Keratinocyte (primary cell): ENCODE measurements at regions not wholly inside any gene's neighbourhood (a gene's known extent, or its start where the extent isn't known, plus 50 kb on each side); places are given as distances from the start of the nearest gene placed in this dataset.

Source experiments
- DNase-seq: peaks from one replicate; pipeline ENCODE4 v3.0.0-alpha.2; 2011; ENCODE audit warnings: low read depth, missing footprints, low spot score
- FAIRE-seq: peaks from 2 replicates; lab custom pipeline; 2011; peaks lifted over from hg19 to GRCh38; lab: Jason Lieb, UNC
- H2AFZ ChIP-seq: 2 replicates; pipeline ENCODE4 v1.6.0; 2012; ENCODE audit warnings: low read length, control low read depth, inconsistent platforms; ENCODE audit not compliant: control insufficient read depth
- H3K27ac ChIP-seq: 2 replicates; pipeline ENCODE4 v1.5.1; 2011; ENCODE audit warnings: low read length; ENCODE audit not compliant: control insufficient read depth, insufficient read depth
- H3K27me3 ChIP-seq: 3 replicates; pipeline ENCODE4 v1.6.0; 2011; ENCODE audit warnings: low read length; ENCODE audit not compliant: control insufficient read depth, insufficient read depth; ENCODE audit errors: extremely low read depth
- H3K36me3 ChIP-seq, 2 experiments: 2 replicates in 1 of 2; 3 replicates in 1 of 2; pipeline ENCODE4 v1.5.1; 2011; ENCODE audit warnings: low read length in 2 of 2, mild to moderate bottlenecking in 1 of 2; ENCODE audit not compliant: control insufficient read depth in 2 of 2, insufficient read depth in 2 of 2; ENCODE audit errors: extremely low read depth in 1 of 2
- H3K4me1 ChIP-seq: 3 replicates; pipeline ENCODE4 v1.5.1; 2011; ENCODE audit warnings: low read length; ENCODE audit not compliant: control insufficient read depth, insufficient read depth; ENCODE audit errors: extremely low read depth
- H3K4me2 ChIP-seq: 3 replicates; pipeline ENCODE4 v1.6.0; 2011; ENCODE audit warnings: low read depth, low read length; ENCODE audit not compliant: control insufficient read depth, insufficient read depth; ENCODE audit errors: extremely low read depth
- H3K4me3 ChIP-seq, 3 experiments: fragments of 200-600 bp in 1 of 3; sonication (generic) in 1 of 3; 2 replicates in 2 of 3; 3 replicates in 1 of 3; pipeline ENCODE4 v1.5.1; 2011 to 2016; ENCODE audit warnings: low read length in 3 of 3, mild to moderate bottlenecking in 3 of 3, control low read depth in 2 of 3, inconsistent platforms in 1 of 3, low read depth in 1 of 3, mixed read lengths in 1 of 3, mixed run types in 1 of 3, moderate library complexity in 1 of 3; ENCODE audit not compliant: control insufficient read depth in 2 of 3, insufficient read depth in 2 of 3; ENCODE audit errors: extremely low read depth in 1 of 3
- H3K79me2 ChIP-seq: 2 replicates; pipeline ENCODE4 v1.6.0; 2012; ENCODE audit warnings: low read length; ENCODE audit not compliant: control insufficient read depth, insufficient read depth
- H3K9ac ChIP-seq: 3 replicates; pipeline ENCODE4 v1.6.0; 2011; ENCODE audit warnings: low read length; ENCODE audit not compliant: control insufficient read depth, insufficient read depth; ENCODE audit errors: extremely low read depth
- H3K9me1 ChIP-seq: 3 replicates; pipeline ENCODE4 v1.6.0; 2011; ENCODE audit warnings: low read length; ENCODE audit not compliant: control insufficient read depth, insufficient read depth; ENCODE audit errors: extremely low read depth
- H3K9me3 ChIP-seq: 2 replicates; pipeline ENCODE4 v1.5.1; 2012; ENCODE audit warnings: low read depth, low read length; ENCODE audit not compliant: control insufficient read depth
- H4K20me1 ChIP-seq: 3 replicates; pipeline ENCODE4 v1.6.0; 2011; ENCODE audit warnings: low read length; ENCODE audit not compliant: control insufficient read depth, insufficient read depth; ENCODE audit errors: extremely low read depth
- EZH2 ChIP-seq: IDR thresholded peaks from one replicate; pipeline ENCODE4 v1.6.1; 2012; ENCODE audit warnings: inconsistent platforms, mild to moderate bottlenecking, low read length, moderate library complexity
- dilution Hi-C: fragments of 300-500 bp; cut with MboI; formaldehyde crosslinking; loops from one replicate; pipeline ENCODE4 v1.7.0; 2020; ENCODE audit warnings: low sequenced_read_pairs; ENCODE audit not compliant: extremely low pct_ligation_motif_present
- TF ChIP-seq, protein P1 (sequence below), 3 experiments: IDR thresholded peaks in 1 of 3; conservative IDR thresholded peaks in 1 of 3; optimal IDR thresholded peaks in 1 of 3; 2 replicates in 2 of 3; 3 replicates in 1 of 3; pipeline versions ENCODE3 to v1.5.1; 2011; ENCODE audit warnings: low read length in 3 of 3, mild to moderate bottlenecking in 3 of 3, moderate library complexity in 2 of 3, control low read depth in 1 of 3, inconsistent platforms in 1 of 3; ENCODE audit not compliant: insufficient read depth in 2 of 3; ENCODE audit errors: extremely low read depth in 1 of 3

DNA sequence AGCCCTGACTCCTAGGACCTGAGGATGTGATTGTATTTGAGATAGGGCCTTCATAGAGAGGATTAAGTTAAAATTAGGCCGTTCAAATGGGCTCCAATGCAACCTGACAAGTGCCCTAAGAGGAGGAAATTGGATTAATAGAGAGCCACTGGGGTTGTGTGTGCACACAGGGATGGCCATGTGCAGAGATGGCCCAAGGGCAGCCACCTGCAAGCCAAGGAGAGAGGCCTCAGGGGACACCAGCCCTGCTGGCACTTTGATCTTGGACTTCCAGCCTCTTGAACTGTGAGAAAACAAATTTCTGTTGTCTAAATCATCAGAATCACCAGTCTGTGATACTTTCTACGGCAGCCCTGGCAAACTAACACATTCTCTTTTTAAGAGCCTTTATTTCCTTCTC is 598.8 kb downstream of the UTRN start:
- no peaks in the 10 kb centered on the region for H3K9me3 ChIP-seq
- H4K20me1 ChIP-seq, result no peaks in the 10 kb centered on the region
- TF ChIP-seq, protein P1, sequence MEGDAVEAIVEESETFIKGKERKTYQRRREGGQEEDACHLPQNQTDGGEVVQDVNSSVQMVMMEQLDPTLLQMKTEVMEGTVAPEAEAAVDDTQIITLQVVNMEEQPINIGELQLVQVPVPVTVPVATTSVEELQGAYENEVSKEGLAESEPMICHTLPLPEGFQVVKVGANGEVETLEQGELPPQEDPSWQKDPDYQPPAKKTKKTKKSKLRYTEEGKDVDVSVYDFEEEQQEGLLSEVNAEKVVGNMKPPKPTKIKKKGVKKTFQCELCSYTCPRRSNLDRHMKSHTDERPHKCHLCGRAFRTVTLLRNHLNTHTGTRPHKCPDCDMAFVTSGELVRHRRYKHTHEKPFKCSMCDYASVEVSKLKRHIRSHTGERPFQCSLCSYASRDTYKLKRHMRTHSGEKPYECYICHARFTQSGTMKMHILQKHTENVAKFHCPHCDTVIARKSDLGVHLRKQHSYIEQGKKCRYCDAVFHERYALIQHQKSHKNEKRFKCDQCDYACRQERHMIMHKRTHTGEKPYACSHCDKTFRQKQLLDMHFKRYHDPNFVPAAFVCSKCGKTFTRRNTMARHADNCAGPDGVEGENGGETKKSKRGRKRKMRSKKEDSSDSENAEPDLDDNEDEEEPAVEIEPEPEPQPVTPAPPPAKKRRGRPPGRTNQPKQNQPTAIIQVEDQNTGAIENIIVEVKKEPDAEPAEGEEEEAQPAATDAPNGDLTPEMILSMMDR (optimal IDR thresholded peaks at IDR 0.05 in 1 of 3, IDR thresholded peaks at IDR 0.05 in 1 of 3, conservative IDR thresholded peaks at IDR 0.05 in 1 of 3; ENCODE audit: extremely low read depth in 1 of 3, insufficient read depth in 2 of 3, low read length in 3 of 3), result no peak
- TF ChIP-seq EZH2, result no peak
- no peak overlapping the region for H3K4me3 ChIP-seq
- H3K4me2 ChIP-seq, result no peak overlapping the region
- H2AFZ ChIP-seq, result no peak overlapping the region
- H3K4me1 ChIP-seq, result no peaks in the 10 kb centered on the region
- DNase-seq (no peak), FAIRE-seq (no peak)
- H3K79me2 ChIP-seq, result no peaks in the 10 kb centered on the region
- no peaks in the 10 kb centered on the region for H3K9me1 ChIP-seq
- H3K27ac ChIP-seq, result no peak overlapping the region
- no peak overlapping the region for H3K9ac ChIP-seq
- no peaks in the 10 kb centered on the region for H3K27me3 ChIP-seq
- no peaks in the 10 kb centered on the region for H3K36me3 ChIP-seq
- dilution Hi-C loops, result no loop called here

GRCh38 chr6:144885817-144886216 is 600.7 kb downstream of the UTRN start:
- no peak for TF ChIP-seq EZH2
- TF ChIP-seq, protein P1 (optimal IDR thresholded peaks at IDR 0.05 in 1 of 3, IDR thresholded peaks at IDR 0.05 in 1 of 3, conservative IDR thresholded peaks at IDR 0.05 in 1 of 3; ENCODE audit: extremely low read depth in 1 of 3, insufficient read depth in 2 of 3, low read length in 3 of 3), result no peak
- no peaks in the 10 kb centered on the region for H3K27me3 ChIP-seq
- H3K4me1 ChIP-seq, result no peaks in the 10 kb centered on the region
- no peak for FAIRE-seq
- H3K4me2 ChIP-seq, result no peak overlapping the region
- no peak for DNase-seq
- no peak overlapping the region for H3K4me3 ChIP-seq
- no peaks in the 10 kb centered on the region for H3K79me2 ChIP-seq
- dilution Hi-C loops, result no loop called here
- H3K9me1 ChIP-seq, result no peaks in the 10 kb centered on the region
- no peak overlapping the region for H3K9ac ChIP-seq
- H3K27ac ChIP-seq, result no peak overlapping the region
- no peak overlapping the region for H2AFZ ChIP-seq
- no peaks in the 10 kb centered on the region for H3K36me3 ChIP-seq
- H3K9me3 ChIP-seq, result no peaks in the 10 kb centered on the region
- H4K20me1 ChIP-seq, result no peaks in the 10 kb centered on the region
